NCI-H460 (cell line): ENCODE measurements at regions not wholly inside any gene's neighbourhood (a gene's known extent, or its start where the extent isn't known, plus 50 kb on each side); places are given as distances from the start of the nearest gene placed in this dataset.
"Not testable (repeated sequence)": the region's sequence is repeated elsewhere in the genome, so short reads cannot be mapped to it uniquely, and the experiment has no call there.

ENCODE experiments used
- DNase-seq: peaks from one replicate; pipeline ENCODE4 v3.0.0-alpha.2; 2016; ENCODE audit warnings: low read depth; ENCODE audit errors: extremely low read depth

GRCh38 chr14:28365510-28365909 lies 401.1 kb upstream of the FOXG1 start:
- no peak for DNase-seq

GRCh38 chr14:28373721-28374120 lies 392.9 kb upstream of the FOXG1 start:
- DNase-seq, result no peak

- peak; percentile 25 for DNase-seq
Observed at GRCh38 chr14:28375295-28375694, 391.3 kb upstream of the FOXG1 start.

DNA sequence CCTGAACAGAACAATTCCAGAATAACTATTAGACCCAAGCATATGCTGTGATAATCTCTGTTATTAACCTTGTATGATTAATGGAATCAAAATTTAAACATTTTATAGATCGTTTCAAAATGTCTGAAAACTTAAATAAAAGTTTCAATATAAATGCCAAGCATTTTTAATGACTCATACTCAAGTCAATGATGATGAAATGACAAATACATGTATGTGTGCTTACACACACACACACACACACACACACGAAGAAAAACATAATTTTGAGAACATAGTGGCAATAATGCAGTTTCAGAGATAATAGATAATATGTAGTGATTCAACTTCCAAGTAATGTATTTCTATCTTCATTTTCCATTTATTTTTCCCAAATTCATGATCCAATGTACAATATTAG lies 384.9 kb upstream of the FOXG1 start:
- DNase-seq, result peak; percentile 14

DNA sequence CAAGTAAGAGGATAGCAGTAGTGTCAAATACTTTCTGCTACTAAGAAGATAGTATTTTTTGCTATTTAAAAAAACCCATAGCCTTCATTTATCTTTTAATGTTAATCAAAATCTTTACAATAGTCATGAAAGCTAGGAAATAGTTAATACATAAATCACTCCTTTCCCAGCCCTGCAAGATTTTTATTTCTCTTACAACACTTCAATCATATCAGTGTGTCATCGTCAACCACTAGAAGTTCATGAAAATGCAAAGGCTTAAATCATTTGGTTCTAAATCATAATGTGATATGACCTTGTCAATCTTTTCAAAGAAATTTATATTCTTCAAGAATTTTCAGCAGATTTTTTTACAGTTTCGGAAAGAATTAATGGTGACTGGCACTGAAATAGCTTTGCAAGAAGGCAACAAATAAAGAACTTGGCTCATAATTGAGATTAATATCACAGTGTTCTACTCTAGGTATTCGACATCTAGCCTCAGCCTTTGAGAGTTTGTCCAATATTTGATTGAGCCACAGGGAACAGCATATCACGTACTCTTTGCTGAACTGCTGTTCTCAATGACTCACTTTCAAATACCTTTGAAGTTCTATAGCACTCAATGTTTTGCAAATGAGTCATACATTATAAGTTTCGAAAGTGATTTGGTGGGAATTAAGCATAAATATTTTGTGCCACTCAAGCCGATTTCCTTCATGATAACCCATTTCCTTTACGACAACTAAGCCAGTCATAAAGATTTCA lies 384.0 kb upstream of the FOXG1 start:
- DNase-seq, result peak; percentile 72

GRCh38 chr14:28398506-28398905 lies 368.1 kb upstream of the FOXG1 start:
- DNase-seq, result no peak

DNA sequence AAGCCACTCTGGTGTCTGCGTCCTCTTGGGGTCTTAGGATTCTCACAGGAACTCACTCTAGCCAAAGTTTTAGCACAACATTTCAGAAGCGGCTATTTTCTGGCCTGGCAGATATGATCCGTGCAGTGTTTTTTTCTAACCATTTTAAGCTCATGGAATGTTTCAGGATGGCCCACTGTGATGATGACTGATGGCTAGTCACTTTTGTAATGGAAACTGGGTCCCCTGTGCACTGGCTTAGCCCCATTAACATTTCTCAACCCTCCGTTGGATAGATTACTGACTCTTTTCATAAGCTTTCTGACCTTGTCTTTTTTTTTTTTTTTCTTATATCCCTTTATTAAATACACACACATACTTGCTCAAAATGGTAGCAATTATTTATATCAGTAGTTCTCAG lies 364.9 kb upstream of the FOXG1 start:
- DNase-seq, result not testable (repeated sequence)

DNA sequence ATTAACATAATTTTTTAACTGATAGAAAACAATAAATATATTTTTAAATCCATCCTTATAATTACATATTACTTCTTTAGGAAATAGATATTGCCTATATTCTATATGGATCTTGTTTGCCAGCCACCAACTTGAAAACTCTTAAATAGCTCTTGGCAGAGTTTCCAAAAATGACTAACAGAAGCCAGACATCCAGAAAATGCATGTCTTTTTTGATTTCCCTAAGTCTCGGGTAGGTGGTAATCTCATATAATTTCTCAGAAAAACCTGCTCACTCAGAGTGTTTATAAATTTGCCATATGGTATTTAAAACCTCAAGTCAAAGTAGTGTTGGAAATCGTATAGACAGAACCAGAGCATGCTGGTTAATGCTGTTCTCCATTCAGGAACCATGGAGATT lies 360.4 kb upstream of the FOXG1 start:
- DNase-seq, result no peak

DNA sequence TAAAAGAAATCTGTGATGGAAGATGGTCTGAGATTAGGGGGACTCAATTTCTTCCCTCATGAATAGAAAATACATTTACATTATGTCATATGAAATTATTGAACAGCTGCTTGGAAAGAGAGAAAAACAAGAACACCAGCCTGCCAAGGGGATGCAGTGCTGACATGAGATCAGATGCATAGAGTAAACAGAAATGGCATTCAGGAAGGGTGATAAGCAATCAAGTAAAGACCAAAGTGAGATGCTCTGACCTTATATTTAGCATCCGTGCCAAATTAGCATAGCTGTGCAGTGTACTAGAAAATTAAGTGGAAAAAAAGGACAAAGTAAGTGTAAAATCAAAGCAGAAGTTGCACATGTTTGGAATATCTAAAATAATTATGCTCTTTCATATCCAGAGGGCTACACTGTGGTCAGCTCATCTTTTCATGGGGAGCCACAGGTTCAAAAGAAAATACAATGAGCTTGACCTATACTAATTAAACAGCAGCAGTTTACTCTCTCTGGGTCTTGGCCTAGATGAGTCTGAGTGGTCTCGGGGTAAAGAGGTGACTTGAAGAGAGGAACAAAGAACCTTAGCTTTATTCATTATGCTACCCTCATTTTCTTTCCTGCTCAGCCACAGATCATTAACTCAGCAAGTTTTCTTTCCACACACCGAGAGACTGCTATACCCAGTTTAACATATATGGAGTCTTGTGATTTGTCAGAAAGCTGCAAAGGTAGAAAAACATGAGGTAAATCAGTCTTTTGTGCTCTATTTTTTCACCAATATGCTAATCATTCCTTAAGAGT lies 359.4 kb upstream of the FOXG1 start:
- DNase-seq, result no peak

DNA sequence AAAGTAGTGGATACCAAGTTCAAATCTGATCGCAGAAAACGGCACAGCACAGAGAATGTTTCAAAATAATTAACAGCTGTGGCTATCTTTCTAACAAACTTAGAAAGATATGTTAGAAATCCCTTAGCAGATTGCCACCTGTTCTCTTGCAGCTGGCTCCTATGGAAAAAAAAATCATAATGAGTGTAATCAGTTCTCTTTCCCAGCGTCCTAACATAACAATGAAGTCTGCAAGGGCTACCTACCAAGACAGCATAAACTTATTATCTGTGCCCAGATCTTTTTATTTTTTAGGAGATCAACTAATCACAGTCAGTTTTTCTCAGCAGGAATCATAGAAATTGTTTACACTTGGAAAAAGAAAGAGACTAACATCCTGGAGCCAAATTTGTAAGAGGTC lies 358.6 kb upstream of the FOXG1 start:
- no peak for DNase-seq

DNA sequence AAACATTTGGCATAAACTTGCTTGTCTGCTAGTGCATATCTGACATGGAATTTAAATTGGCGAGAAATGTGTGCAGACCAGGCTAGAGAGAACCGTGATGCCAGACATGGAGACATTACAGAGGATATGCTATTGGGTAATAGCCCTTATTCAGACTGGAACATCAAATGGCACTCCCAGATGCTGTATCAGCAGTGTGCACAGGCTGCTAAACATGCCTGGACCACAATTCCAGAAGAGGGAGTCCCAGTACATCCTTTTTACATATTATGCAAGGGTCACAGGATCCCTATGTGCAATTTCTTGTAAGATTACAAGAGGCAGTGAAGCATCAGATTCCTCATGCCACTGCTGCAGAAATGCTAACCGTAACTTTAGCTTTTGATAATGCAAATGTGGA lies 354.5 kb upstream of the FOXG1 start:
- peak; percentile 20 for DNase-seq

- DNase-seq, result no peak
Observed at GRCh38 chr14:28426960-28427359, 339.6 kb upstream of the FOXG1 start.

- DNase-seq, result no peak
Observed at GRCh38 chr14:28436821-28437220, 329.8 kb upstream of the FOXG1 start.

GRCh38 chr14:28461389-28461788 lies 305.2 kb upstream of the FOXG1 start:
- DNase-seq, result peak; percentile 77

DNA sequence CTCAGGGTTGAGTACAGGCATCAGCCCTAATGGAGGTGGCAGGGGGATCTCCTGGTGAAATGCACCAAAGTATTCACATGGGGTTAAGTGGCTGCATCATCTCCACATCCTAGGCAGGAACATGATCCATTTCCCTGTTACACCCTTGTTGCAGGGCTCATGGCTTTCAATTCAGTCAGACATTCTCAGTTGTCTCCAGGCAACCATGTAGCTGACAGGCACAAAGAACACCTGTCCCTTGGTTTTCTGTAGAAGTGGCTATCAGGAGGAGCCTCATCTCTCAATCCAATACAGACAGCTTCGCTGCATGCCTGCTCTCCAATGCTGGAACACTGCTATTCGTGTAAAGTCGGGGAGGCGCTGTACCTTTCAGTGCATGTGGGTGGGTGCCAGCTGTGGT lies 299.0 kb upstream of the FOXG1 start:
- no peak for DNase-seq

GRCh38 chr14:28468191-28469151 lies 298.1 kb upstream of the FOXG1 start:
- no peak for DNase-seq

GRCh38 chr14:28482251-28483040 lies 284.1 kb upstream of the FOXG1 start:
- DNase-seq, result no peak

DNA sequence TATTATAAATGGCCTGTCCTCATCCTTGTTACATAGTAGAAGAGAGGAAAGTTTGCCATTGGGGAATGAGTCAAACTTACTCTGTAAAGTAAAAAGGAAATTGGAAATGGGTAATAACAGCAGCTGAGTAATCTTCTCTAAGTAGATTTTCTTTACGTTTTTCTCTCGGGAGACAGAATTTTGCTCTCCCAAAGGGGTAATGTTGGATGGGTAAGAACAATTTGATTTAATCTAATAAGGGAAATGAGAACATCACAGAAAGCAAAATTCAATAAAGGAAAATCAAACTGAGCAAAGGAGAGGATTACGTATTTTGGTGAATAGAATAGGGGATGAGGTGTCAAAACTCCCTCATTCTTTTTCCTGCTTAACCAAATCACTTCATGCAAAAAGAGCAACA lies 283.1 kb upstream of the FOXG1 start:
- DNase-seq, result no peak

DNA sequence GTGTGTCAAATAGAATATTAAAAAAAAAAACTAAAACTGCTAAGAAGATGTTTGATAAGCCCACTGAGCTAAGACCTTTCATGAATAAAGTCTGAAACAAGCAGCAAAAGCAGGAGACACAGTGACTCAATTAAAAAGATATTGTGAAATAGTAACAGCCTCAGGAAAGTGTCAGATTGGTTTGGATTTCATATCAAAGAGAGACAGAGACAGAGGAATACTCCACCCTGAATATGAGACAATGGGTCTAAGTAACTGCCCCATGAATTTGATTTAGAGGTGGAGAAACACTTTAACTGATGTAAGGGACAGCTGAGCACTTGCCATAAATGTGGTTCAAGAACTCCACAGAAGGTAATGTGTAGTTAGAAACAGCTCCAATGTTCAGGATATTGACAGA lies 277.9 kb upstream of the FOXG1 start:
- no peak for DNase-seq

- DNase-seq, result no peak
Observed at GRCh38 chr14:28493516-28493915, 273.1 kb upstream of the FOXG1 start.
